ENCODE measurements at regions not wholly inside any gene's neighbourhood (a gene's known extent, or its start where the extent isn't known, plus 50 kb on each side); places are given as distances from the start of the nearest gene placed in this dataset.
"Not testable (repeated sequence)": the region's sequence is repeated elsewhere in the genome, so short reads cannot be mapped to it uniquely, and the experiment has no call there.

- H3K36me3 ChIP-seq (ENCODE audit: insufficient read depth, low read length) = no peaks in the 10 kb centered on the region
- no peak overlapping the region for H2AFZ ChIP-seq (ENCODE audit: low read length)
- H3K79me2 ChIP-seq (ENCODE audit: insufficient read depth, low read length) = no peaks in the 10 kb centered on the region
- peaks cover 13% of the 10 kb centered on the region for H3K4me1 ChIP-seq (ENCODE audit: insufficient read depth, low read length)
- peak overlapping the region; percentile 57 for H3K27ac ChIP-seq (ENCODE audit: low read depth, low read length)
- no peaks in the 10 kb centered on the region for H3K27me3 ChIP-seq (ENCODE audit: insufficient read depth, low read length)
- DNase-seq (ENCODE audit: insufficient read length, low spot score, missing footprints) = peak; percentile 0
- no peak for TF ChIP-seq CTCF (IDR thresholded peaks at IDR 0.05; ENCODE audit: extremely low read depth, low read depth, low read length)
- H3K9me3 ChIP-seq (ENCODE audit: low read depth, low read length) = no peaks in the 10 kb centered on the region
- no peak overlapping the region for H3K4me3 ChIP-seq (ENCODE audit: insufficient read depth, low read length)
- no peaks in the 10 kb centered on the region for H4K20me1 ChIP-seq (ENCODE audit: insufficient read depth, low read length)
- H3K4me2 ChIP-seq (ENCODE audit: insufficient read depth, low read length) = no peak overlapping the region
Measured at GRCh38 chr5:53302529-53302928, 177.9 kb upstream of the FST start.

GRCh38 chr5:53303105-53303504, 177.3 kb upstream of the FST start:
- H3K4me1 ChIP-seq (ENCODE audit: insufficient read depth, low read length) = peaks cover 13% of the 10 kb centered on the region
- no peaks in the 10 kb centered on the region for H3K27me3 ChIP-seq (ENCODE audit: insufficient read depth, low read length)
- no peak for TF ChIP-seq CTCF (IDR thresholded peaks at IDR 0.05; ENCODE audit: extremely low read depth, low read depth, low read length)
- H3K36me3 ChIP-seq (ENCODE audit: insufficient read depth, low read length) = no peaks in the 10 kb centered on the region
- H3K4me3 ChIP-seq (ENCODE audit: insufficient read depth, low read length) = no peak overlapping the region
- no peaks in the 10 kb centered on the region for H3K9me3 ChIP-seq (ENCODE audit: low read depth, low read length)
- H2AFZ ChIP-seq (ENCODE audit: low read length) = no peak overlapping the region
- H4K20me1 ChIP-seq (ENCODE audit: insufficient read depth, low read length) = no peaks in the 10 kb centered on the region
- H3K4me2 ChIP-seq (ENCODE audit: insufficient read depth, low read length) = no peak overlapping the region
- H3K79me2 ChIP-seq (ENCODE audit: insufficient read depth, low read length) = no peaks in the 10 kb centered on the region
- DNase-seq (ENCODE audit: insufficient read length, low spot score, missing footprints) = peak; percentile 47
- peak overlapping the region; percentile 57 for H3K27ac ChIP-seq (ENCODE audit: low read depth, low read length)

- not testable (repeated sequence) for H3K27me3 ChIP-seq (ENCODE audit: insufficient read depth, low read length); H4K20me1 ChIP-seq (ENCODE audit: insufficient read depth, low read length); H3K79me2 ChIP-seq (ENCODE audit: insufficient read depth, low read length); H3K36me3 ChIP-seq (ENCODE audit: insufficient read depth, low read length); H3K4me3 ChIP-seq (ENCODE audit: insufficient read depth, low read length); H3K4me2 ChIP-seq (ENCODE audit: insufficient read depth, low read length); DNase-seq (ENCODE audit: insufficient read length, low spot score, missing footprints); H3K27ac ChIP-seq (ENCODE audit: low read depth, low read length); H2AFZ ChIP-seq (ENCODE audit: low read length); H3K9me3 ChIP-seq (ENCODE audit: low read depth, low read length)
- H3K4me1 ChIP-seq (ENCODE audit: insufficient read depth, low read length) = peaks cover 13% of the 10 kb centered on the region
Measured at GRCh38 chr5:53305316-53305715, 175.1 kb upstream of the FST start.

- Histone ChIP-seq H2AFZ (ENCODE audit: low read length) (no peak overlapping the region), H3K4me2 (ENCODE audit: insufficient read depth, low read length) (no peak overlapping the region), H3K27ac (ENCODE audit: low read depth, low read length) (no peak overlapping the region), H4K20me1 (ENCODE audit: insufficient read depth, low read length) (no peaks in the 10 kb centered on the region), H3K4me1 (ENCODE audit: insufficient read depth, low read length) (no peaks in the 10 kb centered on the region), H3K36me3 (ENCODE audit: insufficient read depth, low read length) (no peaks in the 10 kb centered on the region), H3K9me3 (ENCODE audit: low read depth, low read length) (no peaks in the 10 kb centered on the region), H3K4me3 (ENCODE audit: insufficient read depth, low read length) (no peak overlapping the region), H3K27me3 (ENCODE audit: insufficient read depth, low read length) (no peaks in the 10 kb centered on the region), H3K79me2 (ENCODE audit: insufficient read depth, low read length) (no peaks in the 10 kb centered on the region)
- no peak for TF ChIP-seq CTCF (IDR thresholded peaks at IDR 0.05; ENCODE audit: extremely low read depth, low read depth, low read length)
- DNase-seq (ENCODE audit: insufficient read length, low spot score, missing footprints) = no peak
Measured at GRCh38 chr5:53309653-53310052, 170.8 kb upstream of the FST start.

Data from osteoblast (primary cell).